BE2C (cell line): ENCODE measurements at regions not wholly inside any gene's neighbourhood (a gene's known extent, or its start where the extent isn't known, plus 50 kb on each side); places are given as distances from the start of the nearest gene placed in this dataset.

Experiments used
- DNase-seq: peaks from one replicate; pipeline ENCODE4 v3.0.0-alpha.2; 2020
- H3K27me3 ChIP-seq: fragments of 250-450 bp; sonication (Bioruptor Pico); 2 replicates; pipeline ENCODE4 v1.5.1; 2020; ENCODE audit warnings: mild to moderate bottlenecking
- H3K36me3 ChIP-seq: fragments of 250-450 bp; sonication (Bioruptor Pico); 2 replicates; pipeline ENCODE4 v1.5.1; 2020; ENCODE audit warnings: mild to moderate bottlenecking
- H3K4me1 ChIP-seq: fragments of 250-450 bp; sonication (Bioruptor Pico); 2 replicates; pipeline ENCODE4 v1.5.1; 2020
- H3K4me3 ChIP-seq: 2 replicates; pipeline ENCODE4 v1.5.1; 2011; ENCODE audit warnings: low read depth, low read length
- H3K9me3 ChIP-seq: fragments of 250-450 bp; sonication (Bioruptor Pico); 2 replicates; pipeline ENCODE4 v1.5.1; 2020
- TF ChIP-seq, protein P1 (sequence below): IDR thresholded peaks from 2 replicates; pipeline ENCODE4 v1.5.1; 2012; ENCODE audit warnings: mild to moderate bottlenecking, low read depth, low read length

DNA sequence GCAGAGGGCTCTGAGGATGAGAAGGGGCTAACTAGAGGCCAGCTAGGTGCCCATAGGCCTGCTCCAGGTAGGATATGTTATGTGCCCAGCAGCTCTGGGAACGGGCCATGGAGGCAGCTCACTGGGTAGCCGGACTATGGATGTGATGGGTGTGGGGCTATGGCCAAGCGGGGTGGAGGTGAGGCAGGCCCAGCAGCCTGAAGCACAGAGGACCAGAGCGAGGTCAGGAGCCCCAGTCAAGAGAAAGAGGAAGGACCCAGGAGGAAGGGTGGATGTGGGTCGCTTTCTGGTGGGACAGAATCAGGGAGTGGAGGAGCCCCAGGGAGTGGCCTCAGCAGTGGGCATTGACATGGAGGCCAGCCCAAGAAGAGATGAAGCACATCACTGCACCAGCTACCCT, 117.9 kb upstream of the MLN start:
- Histone ChIP-seq H3K4me1 (no peaks in the 10 kb centered on the region; the same call in 1 of the 2 replicates), H3K4me3 (no peak overlapping the region), H3K9me3 (no peaks in the 10 kb centered on the region), H3K36me3 (no peaks in the 10 kb centered on the region), H3K27me3 (no peaks in the 10 kb centered on the region)
- no peak for DNase-seq
- TF ChIP-seq, protein P1, sequence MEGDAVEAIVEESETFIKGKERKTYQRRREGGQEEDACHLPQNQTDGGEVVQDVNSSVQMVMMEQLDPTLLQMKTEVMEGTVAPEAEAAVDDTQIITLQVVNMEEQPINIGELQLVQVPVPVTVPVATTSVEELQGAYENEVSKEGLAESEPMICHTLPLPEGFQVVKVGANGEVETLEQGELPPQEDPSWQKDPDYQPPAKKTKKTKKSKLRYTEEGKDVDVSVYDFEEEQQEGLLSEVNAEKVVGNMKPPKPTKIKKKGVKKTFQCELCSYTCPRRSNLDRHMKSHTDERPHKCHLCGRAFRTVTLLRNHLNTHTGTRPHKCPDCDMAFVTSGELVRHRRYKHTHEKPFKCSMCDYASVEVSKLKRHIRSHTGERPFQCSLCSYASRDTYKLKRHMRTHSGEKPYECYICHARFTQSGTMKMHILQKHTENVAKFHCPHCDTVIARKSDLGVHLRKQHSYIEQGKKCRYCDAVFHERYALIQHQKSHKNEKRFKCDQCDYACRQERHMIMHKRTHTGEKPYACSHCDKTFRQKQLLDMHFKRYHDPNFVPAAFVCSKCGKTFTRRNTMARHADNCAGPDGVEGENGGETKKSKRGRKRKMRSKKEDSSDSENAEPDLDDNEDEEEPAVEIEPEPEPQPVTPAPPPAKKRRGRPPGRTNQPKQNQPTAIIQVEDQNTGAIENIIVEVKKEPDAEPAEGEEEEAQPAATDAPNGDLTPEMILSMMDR, result no peak

DNA sequence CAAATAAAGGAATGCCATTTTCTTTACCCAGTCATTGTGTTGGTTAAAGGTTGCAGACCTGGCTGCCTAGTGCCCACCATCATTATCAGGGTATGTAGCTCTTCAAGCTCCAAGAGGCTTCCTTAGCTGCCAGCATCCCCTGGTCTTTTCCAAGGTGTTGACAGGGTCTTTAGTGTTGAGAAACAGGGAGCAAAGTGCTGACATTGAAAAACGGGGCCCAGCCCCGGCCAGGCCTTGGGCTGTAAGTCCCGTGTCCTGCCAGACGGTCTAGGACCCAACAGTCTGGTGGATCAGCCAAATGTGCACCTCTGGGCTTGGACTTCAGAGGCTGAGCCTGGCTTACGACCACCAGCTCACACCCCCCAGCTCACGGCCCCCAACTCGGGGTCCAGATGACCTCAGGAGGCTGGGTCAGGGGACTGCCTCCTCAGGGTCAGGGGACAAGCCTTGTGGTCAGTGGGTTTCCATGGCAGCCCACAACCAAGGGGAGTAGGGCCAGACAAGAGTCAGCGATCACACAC, 114.4 kb upstream of the MLN start:
- Histone ChIP-seq H3K36me3 (no peaks in the 10 kb centered on the region), H3K4me3 (no peak overlapping the region), H3K9me3 (no peaks in the 10 kb centered on the region), H3K4me1 (no peaks in the 10 kb centered on the region; the same call in 1 of the 2 replicates), H3K27me3 (no peaks in the 10 kb centered on the region)
- DNase-seq, result no peak
- TF ChIP-seq, protein P1, result no peak

DNA sequence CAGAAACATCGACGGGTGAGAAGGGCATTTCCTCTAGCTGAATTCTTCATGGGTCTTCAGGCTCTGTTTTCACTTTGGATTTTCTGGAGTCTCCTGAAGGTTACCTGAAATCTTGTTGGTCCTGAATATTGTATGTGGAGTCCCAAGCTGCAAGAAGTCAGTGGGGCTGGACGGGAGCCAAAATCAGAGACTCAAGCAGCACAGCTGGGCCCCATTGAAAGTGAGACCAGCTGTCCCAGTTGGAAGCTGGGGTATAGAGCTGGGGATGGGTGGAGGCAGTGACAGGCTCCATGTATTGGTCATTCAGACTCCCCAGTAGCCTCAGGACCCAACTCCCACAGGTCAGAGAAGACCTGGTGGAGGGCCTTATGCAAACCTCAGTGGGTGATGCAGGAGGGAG, 111.3 kb upstream of the MLN start:
- TF ChIP-seq, protein P1, result no peak
- no peaks in the 10 kb centered on the region for H3K36me3 ChIP-seq
- H3K4me1 ChIP-seq, result no peaks in the 10 kb centered on the region; the same call in 1 of the 2 replicates
- no peaks in the 10 kb centered on the region for H3K9me3 ChIP-seq
- H3K27me3 ChIP-seq, result no peaks in the 10 kb centered on the region
- no peak overlapping the region for H3K4me3 ChIP-seq
- DNase-seq, result no peak

DNA sequence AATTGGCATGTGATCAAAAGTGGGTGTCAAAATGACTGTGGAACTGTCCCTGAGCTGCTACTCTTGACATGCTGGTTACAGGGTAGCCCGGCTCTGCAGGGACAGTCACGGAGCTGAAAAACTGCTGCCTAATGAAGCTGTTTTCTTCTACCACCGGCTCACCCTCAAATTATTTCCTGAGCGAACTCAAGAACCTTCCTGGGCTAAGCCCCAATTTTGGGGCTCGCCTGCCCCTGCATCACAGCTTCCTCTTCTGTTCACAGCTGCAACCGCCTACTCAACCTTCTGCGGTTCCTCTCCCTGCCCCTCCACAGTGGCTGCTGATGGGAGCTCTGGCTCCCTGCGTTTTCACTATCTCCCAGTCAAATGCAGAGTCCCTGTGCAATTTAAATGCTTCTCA, 110.8 kb upstream of the MLN start:
- TF ChIP-seq, protein P1, result no peak
- H3K27me3 ChIP-seq, result no peaks in the 10 kb centered on the region
- DNase-seq, result no peak
- H3K4me1 ChIP-seq, result no peaks in the 10 kb centered on the region; the same call in 1 of the 2 replicates
- no peak overlapping the region for H3K4me3 ChIP-seq
- H3K9me3 ChIP-seq, result no peaks in the 10 kb centered on the region
- no peaks in the 10 kb centered on the region for H3K36me3 ChIP-seq

DNA sequence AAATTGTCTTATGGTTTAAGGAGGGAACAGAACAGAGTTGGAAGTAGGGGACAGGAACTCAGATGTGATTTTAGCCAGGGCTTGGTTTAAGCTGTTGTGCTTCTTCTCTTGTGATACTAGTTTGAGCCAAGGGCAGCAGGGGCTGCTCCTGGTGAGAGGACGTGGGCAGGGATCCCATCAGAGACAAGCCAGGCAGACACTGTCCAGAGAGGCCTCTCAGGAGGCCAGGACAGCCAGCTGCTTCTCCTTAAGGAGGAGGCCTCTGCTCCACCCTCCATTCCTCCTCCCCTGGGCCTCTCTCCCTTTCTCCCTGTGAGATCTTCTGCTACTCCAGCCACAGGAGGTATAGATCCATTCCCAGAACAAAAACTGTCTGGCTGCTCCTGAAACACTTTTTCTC, 108.4 kb upstream of the MLN start:
- no peak for DNase-seq
- H3K4me3 ChIP-seq, result no peak overlapping the region
- no peaks in the 10 kb centered on the region for H3K9me3 ChIP-seq
- no peaks in the 10 kb centered on the region for H3K36me3 ChIP-seq
- H3K4me1 ChIP-seq, result no peaks in the 10 kb centered on the region; the same call in 1 of the 2 replicates
- no peaks in the 10 kb centered on the region for H3K27me3 ChIP-seq
- TF ChIP-seq, protein P1, result no peak

DNA sequence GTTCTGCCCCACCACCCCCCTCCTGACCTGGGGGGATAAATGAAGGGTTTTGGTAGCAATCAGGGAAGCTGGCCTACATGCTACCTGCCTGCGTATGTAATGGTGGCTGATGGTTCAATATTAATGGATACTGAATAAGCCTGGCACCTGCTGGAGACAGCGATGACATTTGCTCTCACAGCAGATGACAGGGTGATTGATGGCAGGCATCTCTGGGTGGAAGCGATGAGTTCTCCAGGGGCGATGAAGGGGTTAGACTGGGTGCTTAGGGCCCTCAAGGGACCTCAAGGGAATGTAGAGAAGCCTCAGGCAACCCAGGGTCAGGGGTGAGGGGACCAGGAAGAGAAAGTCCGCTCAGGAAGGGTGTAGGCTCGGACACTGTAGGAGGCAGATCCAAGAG, 107.7 kb upstream of the MLN start:
- Histone ChIP-seq H3K4me1 (no peaks in the 10 kb centered on the region), H3K4me3 (no peak overlapping the region), H3K27me3 (no peaks in the 10 kb centered on the region), H3K9me3 (no peaks in the 10 kb centered on the region), H3K36me3 (no peaks in the 10 kb centered on the region)
- no peak for DNase-seq
- TF ChIP-seq, protein P1, result no peak
